ENCODE measurements at regions not wholly inside any gene's neighbourhood (a gene's known extent, or its start where the extent isn't known, plus 50 kb on each side); places are given as distances from the start of the nearest gene placed in this dataset.
A peak's percentile ranks its signal among the peaks of the same experiment; 100 is the strongest.

GRCh38 chr3:852033-852432 lies 240.8 kb upstream of the CNTN6 start (continued):
- no peak for TF ChIP-seq IRF5 (IDR thresholded peaks at IDR 0.05; ENCODE audit: borderline replicate concordance)
- TF ChIP-seq ATF2 (IDR thresholded peaks at IDR 0.05; ENCODE audit: low read length), result no peak
- TF ChIP-seq IKZF1 (conservative IDR thresholded peaks at IDR 0.05), result no peak
- TF ChIP-seq PML (IDR thresholded peaks at IDR 0.05; ENCODE audit: low read length), result no peak
- peak; percentile 21 to 47 (median 32); a peak in 4 of 6 replicates for TF ChIP-seq CTCF (IDR thresholded peaks at IDR 0.05 in 2 of 3, conservative IDR thresholded peaks at IDR 0.05 in 1 of 3; ENCODE audit: control insufficient read depth in 2 of 3, extremely low read depth in 1 of 3, insufficient read depth in 1 of 3, low read depth in 3 of 3, low read length in 3 of 3)
- TF ChIP-seq NR2C2 (IDR thresholded peaks at IDR 0.05; ENCODE audit: borderline replicate concordance, control insufficient read depth, insufficient read length, low read depth), result no peak

GRCh38 chr3:853489-853888 lies 239.3 kb upstream of the CNTN6 start:
- RAD21 ChIA-PET (ENCODE audit: unreplicated experiment), result interaction anchor here (0.6 kb wide), 1 partner anchor 222 kb away, joined by 3 read pairs; no protein-coding TSS in a partner anchor
- Histone ChIP-seq H3K9me3 (replicated peaks; ENCODE audit: control insufficient read depth, insufficient read depth, low read length) (no peaks in the 10 kb centered on the region), H3K4me1 (ENCODE audit: control insufficient read depth, insufficient read depth, low read length) (no peaks in the 10 kb centered on the region), H3K4me2 (ENCODE audit: control insufficient read depth, insufficient read depth) (no peak overlapping the region), H3K27me3 (replicated peaks in 1 of 2; ENCODE audit: control insufficient read depth in 2 of 2, insufficient read depth in 2 of 2, low read length in 1 of 2) (no peaks in the 10 kb centered on the region), H2AFZ (ENCODE audit: control insufficient read depth, low read depth, low read length) (no peak overlapping the region), H3K27ac (ENCODE audit: control insufficient read depth, insufficient read depth) (no peak overlapping the region), H3K79me2 (ENCODE audit: control insufficient read depth, insufficient read depth, low read length) (no peaks in the 10 kb centered on the region), H3K9ac (ENCODE audit: control insufficient read depth, insufficient read depth, low read length) (no peak overlapping the region), H3K36me3 (ENCODE audit: control insufficient read depth in 2 of 2, insufficient read depth in 2 of 2, low read length in 1 of 2) (no peaks in the 10 kb centered on the region), H3K4me3 (no peak overlapping the region), H4K20me1 (ENCODE audit: control insufficient read depth, insufficient read depth) (no peaks in the 10 kb centered on the region)
- BruUV-seq (replicated peaks), result no TSS peak
- ATAC-seq (peak; percentile 55), DNase-seq (ENCODE audit: low read depth, low spot score) (no peak), FAIRE-seq (peak; percentile 54)
- in situ Hi-C loops (cut with MboI) (loop anchor here (10.0 kb wide), 1 partner anchor 439 kb away; no protein-coding TSS in a partner anchor), intact Hi-C loops (cut with micrococcal nuclease; ENCODE audit: unreplicated experiment) (loop anchor here (2.0 kb wide), 1 partner anchor 441 kb away; no protein-coding TSS in a partner anchor)
- 25% methylated on average over 5 of the region's 5 CpGs for WGBS (ENCODE audit: insufficient coverage, insufficient replicate concordance, low lambda C conversion rate, missing lambda C conversion rate)
- TF ChIP-seq RELA (IDR thresholded peaks at IDR 0.05; ENCODE audit: borderline replicate concordance, partially characterized antibody) (no peak), PAX8 (IDR thresholded peaks at IDR 0.05) (no peak), NR2F1 (conservative IDR thresholded peaks at IDR 0.05) (peak; percentile 41), NBN (IDR thresholded peaks at IDR 0.05) (no peak), PKNOX1 (IDR thresholded peaks at IDR 0.05) (peak; percentile 23; the same call in 1 of the 2 replicates), IKZF1 (conservative IDR thresholded peaks at IDR 0.05) (0 out of 2 replicates have a peak, but pooled peaks have one; percentile 16), IKZF2 (IDR thresholded peaks at IDR 0.05) (0 out of 4 replicates have a peak, but pooled peaks of 1 of the 2 experiments have one; percentile 25), CTCF (IDR thresholded peaks at IDR 0.05 in 2 of 3, conservative IDR thresholded peaks at IDR 0.05 in 1 of 3; ENCODE audit: control insufficient read depth in 2 of 3, extremely low read depth in 1 of 3, insufficient read depth in 1 of 3, low read depth in 3 of 3, low read length in 3 of 3) (no peak), EED (IDR thresholded peaks at IDR 0.05; ENCODE audit: low read depth) (no peak), MTA2 (IDR thresholded peaks at IDR 0.05; ENCODE audit: low read depth) (peak; percentile 26; the same call in 1 of the 2 replicates)
- CTCF ChIA-PET, result interaction anchor here (3.1 kb wide), 1 partner anchor 220 kb away, joined by 12 read pairs; no protein-coding TSS in a partner anchor
- POLR2A ChIA-PET, result no interaction called here
- SMC1A ChIA-PET (ENCODE audit: uncharacterized antibody, unreplicated experiment), result no interaction called here

All from GM12878 (cell line).